DND-41 (cell line): ENCODE measurements at regions not wholly inside any gene's neighbourhood (a gene's known extent, or its start where the extent isn't known, plus 50 kb on each side); places are given as distances from the start of the nearest gene placed in this dataset.

Experiments used
- CTCF ChIP-seq: IDR thresholded peaks from 2 replicates; pipeline ENCODE4 v1.5.1; 2012; ENCODE audit warnings: borderline replicate concordance, low read length, moderate library complexity, mild to moderate bottlenecking; ENCODE audit not compliant: poor library complexity, severe bottlenecking; ENCODE audit errors: extremely low read depth
- EZH2 ChIP-seq: IDR thresholded peaks from 3 replicates; pipeline ENCODE4 v1.6.1; 2012; ENCODE audit warnings: borderline replicate concordance, low read depth, mild to moderate bottlenecking, moderate library complexity, low read length, inconsistent platforms; ENCODE audit not compliant: severe bottlenecking

DNA sequence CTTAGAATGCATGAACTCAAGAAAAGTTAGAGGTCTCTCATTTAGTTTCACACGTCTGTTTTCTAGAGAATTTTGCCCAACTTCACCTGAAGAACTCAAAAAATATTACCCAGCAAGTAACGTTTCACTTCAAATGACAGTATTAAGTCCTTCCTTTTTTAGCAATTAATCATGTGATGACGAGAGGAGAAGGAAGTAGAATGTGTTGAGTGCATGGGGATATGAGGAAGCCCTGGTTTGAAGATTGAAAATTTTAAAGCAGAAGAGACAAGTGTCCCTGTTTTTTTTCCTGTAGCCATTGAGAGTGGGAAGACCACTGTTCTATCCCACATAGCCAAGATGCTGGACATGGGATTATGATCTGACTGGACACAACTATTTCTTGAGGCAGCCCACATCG lies 406.3 kb upstream of the CPEB2 start:
- no peak for TF ChIP-seq EZH2
- TF ChIP-seq CTCF = no peak
